GM18951 (cell line): ENCODE measurements at regions not wholly inside any gene's neighbourhood (a gene's known extent, or its start where the extent isn't known, plus 50 kb on each side); places are given as distances from the start of the nearest gene placed in this dataset.

Experiments used
- POLR2A ChIP-seq: IDR thresholded peaks from 4 replicates; pipeline ENCODE4 v1.6.1; 2011; ENCODE audit warnings: mild to moderate bottlenecking; ENCODE audit not compliant: insufficient read length, insufficient read depth; ENCODE audit errors: extremely low read depth
- in situ Hi-C: fragments of 300-500 bp; cut with MboI; formaldehyde crosslinking; loops from one replicate; pipeline ENCODE4 v1.12.0; 2022; ENCODE audit warnings: low sequenced_read_pairs, mixed read lengths, inconsistent platforms; ENCODE audit not compliant: unreplicated experiment

GRCh38 chr19:30910485-30911240 is 438.6 kb downstream of the TSHZ3 start:
- in situ Hi-C loops = no loop called here
- no peak for TF ChIP-seq POLR2A

- TF ChIP-seq POLR2A = no peak
These were observed 440.0 kb downstream of the TSHZ3 start for GRCh38 chr19:30909216-30909615.

GRCh38 chr19:30908262-30908771 is 440.9 kb downstream of the TSHZ3 start:
- in situ Hi-C loops = no loop called here
- no peak for TF ChIP-seq POLR2A

More at GRCh38 chr19:30909216-30909615, 440.0 kb downstream of the TSHZ3 start:
- in situ Hi-C loops = no loop called here

- in situ Hi-C loops = no loop called here
- no peak for TF ChIP-seq POLR2A
These were observed 442.4 kb downstream of the TSHZ3 start for GRCh38 chr19:30906871-30907270.

GRCh38 chr19:30900051-30900450 is 449.2 kb downstream of the TSHZ3 start:
- TF ChIP-seq POLR2A = no peak
- in situ Hi-C loops = no loop called here

- in situ Hi-C loops = no loop called here
These were observed 450.7 kb downstream of the TSHZ3 start for GRCh38 chr19:30898353-30899103.

GRCh38 chr19:30897553-30897952 is 451.7 kb downstream of the TSHZ3 start:
- no peak for TF ChIP-seq POLR2A
- in situ Hi-C loops = no loop called here

More at GRCh38 chr19:30898353-30899103, 450.7 kb downstream of the TSHZ3 start:
- TF ChIP-seq POLR2A = no peak

- in situ Hi-C loops = no loop called here
- TF ChIP-seq POLR2A = no peak
These were observed 452.2 kb downstream of the TSHZ3 start for GRCh38 chr19:30897034-30897433.

- in situ Hi-C loops = no loop called here
- no peak for TF ChIP-seq POLR2A
These were observed 452.7 kb downstream of the TSHZ3 start for GRCh38 chr19:30896554-30896953.

GRCh38 chr19:30895946-30896345 is 453.3 kb downstream of the TSHZ3 start:
- in situ Hi-C loops = no loop called here
- no peak for TF ChIP-seq POLR2A

- no peak for TF ChIP-seq POLR2A
- in situ Hi-C loops = no loop called here
These were observed 458.2 kb downstream of the TSHZ3 start for GRCh38 chr19:30891051-30891450.

GRCh38 chr19:30890033-30890432 is 459.2 kb downstream of the TSHZ3 start:
- in situ Hi-C loops = no loop called here
- no peak for TF ChIP-seq POLR2A

GRCh38 chr19:30888937-30889336 is 460.3 kb downstream of the TSHZ3 start:
- TF ChIP-seq POLR2A = no peak
- in situ Hi-C loops = no loop called here

- in situ Hi-C loops = no loop called here
- no peak for TF ChIP-seq POLR2A
These were observed 462.2 kb downstream of the TSHZ3 start for GRCh38 chr19:30887042-30887441.
